Left ventricle myocardium inferior (tissue), 1 donor: ENCODE measurements at regions not wholly inside any gene's neighbourhood (a gene's known extent, or its start where the extent isn't known, plus 50 kb on each side); places are given as distances from the start of the nearest gene placed in this dataset.

ENCODE experiments used
- DNase-seq: peaks from one replicate; pipeline ENCODE4 v3.0.0-alpha.2; 2020
- H3K27ac ChIP-seq: fragments of 200-600 bp; replicated peaks from 2 replicates; pipeline ENCODE4 v1.8.0; 2021
- H3K27me3 ChIP-seq: fragments of 200-600 bp; 2 replicates; pipeline ENCODE4 v1.8.0; 2021; ENCODE audit warnings: low read depth
- H3K36me3 ChIP-seq: fragments of 200-600 bp; 2 replicates; pipeline ENCODE4 v1.8.0; 2021
- H3K4me1 ChIP-seq: fragments of 200-600 bp; 2 replicates; pipeline ENCODE4 v1.8.0; 2021
- H3K4me3 ChIP-seq: fragments of 200-600 bp; 2 replicates; pipeline ENCODE4 v1.8.0; 2021; ENCODE audit warnings: mild to moderate bottlenecking, moderate library complexity
- H3K9me3 ChIP-seq: fragments of 200-600 bp; replicated peaks from 2 replicates; pipeline ENCODE4 v1.8.0; 2021
- CTCF ChIP-seq: fragments of 200-600 bp; IDR thresholded peaks from 2 replicates; pipeline ENCODE4 v1.8.0; 2021; ENCODE audit warnings: antibody characterized with exemption, mild to moderate bottlenecking, borderline replicate concordance
- intact Hi-C: fragments of 100-400 bp; cut with micrococcal nuclease; formaldehyde crosslinking; loops from one replicate; pipeline ENCODE4 v1.11.0; 2022
- donor health status: DM: no; HTN: yes; CAD: no; lungs with severe emphysema.

- TF ChIP-seq CTCF = no peak
- no peaks in the 10 kb centered on the region for H3K27me3 ChIP-seq
- no peaks in the 10 kb centered on the region for H3K36me3 ChIP-seq
- intact Hi-C loops = no loop called here
- DNase-seq = no peak
- H3K9me3 ChIP-seq = peaks cover 5% of the 10 kb centered on the region
- peaks cover 42% of the 10 kb centered on the region for H3K4me1 ChIP-seq
- H3K27ac ChIP-seq = no peak overlapping the region
- H3K4me3 ChIP-seq = no peak overlapping the region
Measured at GRCh38 chr2:109694190-109694589, 80.0 kb downstream of the SOWAHC start.

GRCh38 chr2:109695290-109695689 lies 81.1 kb downstream of the SOWAHC start:
- no peak for DNase-seq
- intact Hi-C loops = no loop called here
- peaks cover 47% of the 10 kb centered on the region for H3K4me1 ChIP-seq
- H3K9me3 ChIP-seq = peaks cover 5% of the 10 kb centered on the region
- H3K36me3 ChIP-seq = no peaks in the 10 kb centered on the region
- H3K27me3 ChIP-seq = no peaks in the 10 kb centered on the region
- TF ChIP-seq CTCF = no peak
- no peak overlapping the region for H3K4me3 ChIP-seq
- no peak overlapping the region for H3K27ac ChIP-seq

GRCh38 chr2:109699646-109700045 lies 85.5 kb downstream of the SOWAHC start:
- Histone ChIP-seq H3K9me3 (peaks cover 5% of the 10 kb centered on the region), H3K4me3 (peak overlapping the region; percentile 12), H3K27me3 (no peaks in the 10 kb centered on the region), H3K36me3 (no peaks in the 10 kb centered on the region), H3K27ac (peak overlapping the region; percentile 34), H3K4me1 (peaks cover 26% of the 10 kb centered on the region)
- no peak for DNase-seq
- intact Hi-C loops = no loop called here
- no peak for TF ChIP-seq CTCF

- no peak overlapping the region for H3K27ac ChIP-seq
- no peak for DNase-seq
- intact Hi-C loops = no loop called here
- no peak overlapping the region for H3K4me3 ChIP-seq
- peaks cover 26% of the 10 kb centered on the region for H3K4me1 ChIP-seq
- no peaks in the 10 kb centered on the region for H3K36me3 ChIP-seq
- peaks cover 5% of the 10 kb centered on the region for H3K9me3 ChIP-seq
- H3K27me3 ChIP-seq = no peaks in the 10 kb centered on the region
- TF ChIP-seq CTCF = no peak
Measured at GRCh38 chr2:109700680-109701274, 86.6 kb downstream of the SOWAHC start.

GRCh38 chr2:109701362-109701761 lies 87.2 kb downstream of the SOWAHC start:
- intact Hi-C loops = no loop called here
- TF ChIP-seq CTCF = no peak
- no peak for DNase-seq

More at GRCh38 chr2:109701362-109701761, 87.2 kb downstream of the SOWAHC start:
- H3K36me3 ChIP-seq = no peaks in the 10 kb centered on the region
- no peak overlapping the region for H3K4me3 ChIP-seq
- H3K27ac ChIP-seq = no peak overlapping the region
- peaks cover 5% of the 10 kb centered on the region for H3K9me3 ChIP-seq
- peaks cover 26% of the 10 kb centered on the region for H3K4me1 ChIP-seq
- no peaks in the 10 kb centered on the region for H3K27me3 ChIP-seq
